H1 (cell line): ENCODE measurements at regions not wholly inside any gene's neighbourhood (a gene's known extent, or its start where the extent isn't known, plus 50 kb on each side); places are given as distances from the start of the nearest gene placed in this dataset.

Experiments
- BRCA1 ChIP-seq: IDR thresholded peaks from 2 replicates; pipeline ENCODE4 v1.6.1; 2012; ENCODE audit warnings: low read depth, low read length, improper control_type of control experiment
- CHD7 ChIP-seq: fragments of 300-600 bp; sonication (generic); IDR thresholded peaks from 2 replicates; pipeline ENCODE4 v1.7.1; 2012; ENCODE audit warnings: low read length, moderate library complexity, mild to moderate bottlenecking, inconsistent platforms; ENCODE audit not compliant: insufficient replicate concordance
- HDAC2 ChIP-seq, 2 experiments: fragments of 300-600 bp in 1 of 2; sonication (generic) in 1 of 2; IDR thresholded peaks; 2 replicates each; pipeline ENCODE4 v1.6.1; 2011 to 2012; ENCODE audit warnings: low read depth in 2 of 2, low read length in 2 of 2, mild to moderate bottlenecking in 2 of 2, moderate library complexity in 2 of 2, borderline replicate concordance in 1 of 2, inconsistent platforms in 1 of 2
- KDM1A ChIP-seq: fragments of 200-600, 300-600 bp; sonication (generic); IDR thresholded peaks from 2 replicates; pipeline ENCODE4 v1.7.1; 2016; ENCODE audit warnings: mild to moderate bottlenecking, low read length, borderline replicate concordance
- RNF2 ChIP-seq: fragments of 200-900, 300-1000 bp; sonication (generic); IDR thresholded peaks from 2 replicates; pipeline ENCODE4 v1.7.1; 2016; ENCODE audit warnings: borderline replicate concordance, low read depth, mild to moderate bottlenecking, antibody characterized with exemption, low read length; ENCODE audit not compliant: poor library complexity, severe bottlenecking; ENCODE audit errors: missing control alignments
- SIX5 ChIP-seq: IDR thresholded peaks from 2 replicates; pipeline ENCODE4 v1.6.1; 2011; ENCODE audit warnings: mild to moderate bottlenecking, low read depth, low read length
- SP2 ChIP-seq: IDR thresholded peaks from 2 replicates; pipeline ENCODE4 v1.6.1; 2012; ENCODE audit warnings: mild to moderate bottlenecking, low read length, inconsistent platforms
- TBP ChIP-seq: IDR thresholded peaks from 2 replicates; pipeline ENCODE4 v1.6.1; 2011; ENCODE audit warnings: low read depth, low read length, improper control_type of control experiment
- TEAD4 ChIP-seq: IDR thresholded peaks from 2 replicates; pipeline ENCODE4 v1.6.1; 2012; ENCODE audit warnings: low read depth, low read length, inconsistent platforms, mixed read lengths

DNA sequence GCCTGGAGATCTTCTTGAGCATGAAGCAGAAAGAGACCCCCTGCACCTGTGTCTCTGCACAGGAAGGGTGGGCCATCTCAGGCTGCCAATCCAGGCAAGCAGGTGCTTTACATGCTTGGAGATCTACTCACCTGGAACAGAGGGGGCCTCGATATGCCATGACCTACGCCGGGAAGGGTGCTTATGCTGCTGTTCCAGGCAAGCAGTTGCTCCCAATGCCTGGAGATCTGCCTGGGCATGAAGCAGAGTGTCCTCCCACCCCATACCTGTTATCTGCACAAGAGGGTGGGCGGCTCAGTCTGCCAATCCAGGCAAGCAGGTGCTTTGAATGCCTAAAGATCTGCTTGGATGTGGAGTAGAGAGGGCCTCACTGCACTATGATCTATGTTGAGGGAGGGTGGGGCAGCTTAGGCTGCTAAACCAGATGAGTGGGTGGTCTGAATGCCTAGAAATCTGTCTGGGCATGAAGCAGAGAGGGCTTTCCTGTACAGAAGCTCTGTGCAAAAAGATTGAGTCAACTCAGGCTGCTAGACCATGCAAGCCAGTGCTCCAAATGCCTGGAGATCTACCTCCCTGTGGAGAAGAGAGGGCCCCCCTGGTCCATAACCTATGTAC, 104.5 kb upstream of the QRFPR start (continued):
- no peak for TF ChIP-seq HDAC2 (IDR thresholded peaks at IDR 0.05; ENCODE audit: borderline replicate concordance in 1 of 2, low read depth in 2 of 2, low read length in 2 of 2)
- no peak for TF ChIP-seq SIX5
- no peak for TF ChIP-seq TBP
- no peak for TF ChIP-seq RNF2
- TF ChIP-seq TEAD4: no peak
- TF ChIP-seq SP2: no peak
- TF ChIP-seq BRCA1: no peak
- TF ChIP-seq CHD7: no peak
- TF ChIP-seq KDM1A: no peak
- TF ChIP-seq, all 59 proteins: peak for 0
